Left cardiac atrium (tissue), 4 donors: ENCODE measurements at regions not wholly inside any gene's neighbourhood (a gene's known extent, or its start where the extent isn't known, plus 50 kb on each side); places are given as distances from the start of the nearest gene placed in this dataset.

ENCODE experiments used
- ATAC-seq, 2 donors: fragments of 200-7000 bp; cut with Tn5 transposase; one replicate each; pipeline ENCODE4 v1.9.1; 2020; ENCODE audit warnings: mild to moderate bottlenecking in 2 of 2, moderate library complexity in 2 of 2
- DNase-seq: peaks from one replicate; pipeline ENCODE4 v3.0.0-alpha.2; 2020
- intact Hi-C, 2 donors: fragments of 100-400 bp; cut with DNase I; formaldehyde crosslinking; loops; one replicate each; pipeline versions ENCODE4 v1.14.1 to v1.15.1; 2022 to 2023
- donor health status: DM: no; HTN: yes; CAD: no.
- donor health status: DM: no; HTN: yes; CAD: no; lungs with severe emphysema.
- donor health status: DM: yes; HTN: yes; CAD: no.
- donor health status: Dilated cardiomyopathy.

- no peak for DNase-seq
- intact Hi-C loops = no loop called here
- ATAC-seq = no peak
Observed at GRCh38 chr6:84445068-84445467, 217.6 kb upstream of the CEP162 start.

- intact Hi-C loops = no loop called here
- ATAC-seq (no peak), DNase-seq (no peak)
Observed at GRCh38 chr6:84442208-84442607, 214.8 kb upstream of the CEP162 start.

GRCh38 chr6:84441456-84441855 lies 214.0 kb upstream of the CEP162 start:
- DNase-seq = no peak

GRCh38 chr6:84434550-84434949 lies 207.1 kb upstream of the CEP162 start:
- intact Hi-C loops = no loop called here
- DNase-seq = no peak
- ATAC-seq = no peak

More at GRCh38 chr6:84441456-84441855, 214.0 kb upstream of the CEP162 start:
- ATAC-seq = no peak
- intact Hi-C loops = no loop called here

GRCh38 chr6:84432619-84433018 lies 205.2 kb upstream of the CEP162 start:
- ATAC-seq = no peak
- intact Hi-C loops = no loop called here
- no peak for DNase-seq

GRCh38 chr6:84428300-84428907 lies 201.0 kb upstream of the CEP162 start:
- DNase-seq (peak; percentile 52), ATAC-seq (peak; percentile 44 to 54)
- intact Hi-C loops = no loop called here

- intact Hi-C loops = no loop called here
- DNase-seq = no peak
- ATAC-seq = peak in 1 of 2 donors; percentile 30
Observed at GRCh38 chr6:84425971-84426705, 198.7 kb upstream of the CEP162 start.

GRCh38 chr6:84424956-84425355 lies 197.5 kb upstream of the CEP162 start:
- DNase-seq = no peak
- intact Hi-C loops = loop anchor here in 1 of 2 donors (5.0 kb wide), 1 partner anchor 347 kb away; no protein-coding TSS in a partner anchor
- ATAC-seq = no peak

GRCh38 chr6:84422380-84422968 lies 195.0 kb upstream of the CEP162 start:
- intact Hi-C loops = loop anchor here in 1 of 2 donors (5.0 kb wide), 1 partner anchor 350 kb away; no protein-coding TSS in a partner anchor
- ATAC-seq (peak; percentile 93 to 96), DNase-seq (peak; percentile 58)

- no peak for ATAC-seq
- intact Hi-C loops = loop anchor here in 1 of 2 donors (5.0 kb wide), 1 partner anchor 351 kb away; no protein-coding TSS in a partner anchor
- DNase-seq = no peak
Observed at GRCh38 chr6:84421031-84421430, 193.6 kb upstream of the CEP162 start.

- intact Hi-C loops = no loop called here
Observed at GRCh38 chr6:84417260-84417659, 189.8 kb upstream of the CEP162 start.

GRCh38 chr6:84416043-84416657 lies 188.7 kb upstream of the CEP162 start:
- DNase-seq (no peak), ATAC-seq (no peak)
- intact Hi-C loops = no loop called here

More at GRCh38 chr6:84417260-84417659, 189.8 kb upstream of the CEP162 start:
- no peak for ATAC-seq
- DNase-seq = no peak

GRCh38 chr6:84415517-84415916 lies 188.1 kb upstream of the CEP162 start:
- DNase-seq (no peak), ATAC-seq (no peak)
- intact Hi-C loops = no loop called here

- DNase-seq (no peak), ATAC-seq (no peak)
- intact Hi-C loops = no loop called here
Observed at GRCh38 chr6:84415068-84415467, 187.6 kb upstream of the CEP162 start.

- DNase-seq = no peak
- no peak for ATAC-seq
- intact Hi-C loops = no loop called here
Observed at GRCh38 chr6:84414531-84414930, 187.1 kb upstream of the CEP162 start.

GRCh38 chr6:84411060-84411629 lies 183.7 kb upstream of the CEP162 start:
- DNase-seq = no peak
- ATAC-seq = peak in 1 of 2 donors; percentile 45
- intact Hi-C loops = no loop called here

- intact Hi-C loops = no loop called here
- DNase-seq (no peak), ATAC-seq (no peak)
Observed at GRCh38 chr6:84409911-84410310, 182.5 kb upstream of the CEP162 start.

- intact Hi-C loops = no loop called here
- ATAC-seq = no peak
- DNase-seq = no peak
Observed at GRCh38 chr6:84408028-84408427, 180.6 kb upstream of the CEP162 start.

- no peak for ATAC-seq
- intact Hi-C loops = no loop called here
- no peak for DNase-seq
Observed at GRCh38 chr6:84403545-84403944, 176.1 kb upstream of the CEP162 start.

- intact Hi-C loops = no loop called here
- no peak for DNase-seq
- ATAC-seq = no peak
Observed at GRCh38 chr6:84399003-84399402, 171.6 kb upstream of the CEP162 start.
